Kidney glomerular epithelial cell (primary cell): ENCODE measurements at regions not wholly inside any gene's neighbourhood (a gene's known extent, or its start where the extent isn't known, plus 50 kb on each side); places are given as distances from the start of the nearest gene placed in this dataset.

Source experiments
- DNase-seq: peaks from one replicate; lab custom pipeline; 2025; lab: John Stamatoyannopoulos, UW

DNA sequence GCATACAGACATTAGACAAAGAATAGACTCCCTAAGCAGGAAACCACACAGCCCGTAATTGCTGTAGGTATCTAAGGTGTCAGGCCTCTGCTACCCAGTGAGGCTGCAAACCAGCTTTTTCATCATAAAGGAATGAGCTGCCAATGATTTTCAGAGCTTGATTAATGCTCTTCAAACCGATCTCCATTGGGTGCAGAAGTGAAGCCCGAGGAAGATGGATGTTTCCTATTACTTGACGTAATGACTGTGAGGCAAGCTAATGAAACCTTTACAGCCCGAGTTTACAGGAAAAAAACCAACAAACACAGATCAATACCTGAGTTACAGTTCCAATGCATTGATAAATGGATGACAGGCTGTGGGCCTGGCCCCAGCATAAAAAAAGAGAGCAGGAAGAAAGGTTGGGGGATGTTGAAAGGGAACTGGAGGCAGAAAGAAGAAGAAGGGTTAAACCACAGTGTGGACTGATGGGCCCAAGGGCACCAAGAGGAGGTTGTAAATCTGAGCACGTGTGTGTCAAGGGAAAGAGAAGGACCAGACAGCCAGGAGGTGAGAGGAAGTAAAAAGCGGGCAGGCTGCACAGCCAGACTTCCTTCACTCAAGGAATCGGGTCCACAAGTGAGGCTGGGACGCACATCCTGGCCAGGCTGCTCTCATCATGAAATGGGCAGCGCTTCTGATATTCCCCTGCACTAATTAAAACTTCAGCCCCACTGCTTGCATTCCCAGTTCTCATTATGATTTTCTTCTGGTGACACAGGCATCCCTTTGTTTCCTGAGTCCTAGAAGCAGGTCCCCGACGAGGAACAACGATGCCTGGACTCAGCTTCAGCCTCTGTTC lies 70.6 kb upstream of the NTM start:
- no peak for DNase-seq

DNA sequence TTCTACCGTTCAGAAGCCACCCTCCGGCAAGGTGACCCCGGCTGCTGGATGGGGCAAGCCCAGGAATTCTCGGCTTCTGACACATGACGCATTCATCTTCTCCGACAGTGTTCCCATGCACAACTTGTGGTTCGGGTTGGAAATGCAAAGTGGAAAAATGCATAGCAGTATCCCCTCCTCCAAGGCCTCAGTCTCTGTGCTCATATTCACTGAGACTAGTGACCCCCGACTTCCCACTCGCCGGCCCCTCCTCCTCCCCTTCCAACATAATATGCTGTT lies 70.0 kb upstream of the NTM start:
- DNase-seq: no peak

DNA sequence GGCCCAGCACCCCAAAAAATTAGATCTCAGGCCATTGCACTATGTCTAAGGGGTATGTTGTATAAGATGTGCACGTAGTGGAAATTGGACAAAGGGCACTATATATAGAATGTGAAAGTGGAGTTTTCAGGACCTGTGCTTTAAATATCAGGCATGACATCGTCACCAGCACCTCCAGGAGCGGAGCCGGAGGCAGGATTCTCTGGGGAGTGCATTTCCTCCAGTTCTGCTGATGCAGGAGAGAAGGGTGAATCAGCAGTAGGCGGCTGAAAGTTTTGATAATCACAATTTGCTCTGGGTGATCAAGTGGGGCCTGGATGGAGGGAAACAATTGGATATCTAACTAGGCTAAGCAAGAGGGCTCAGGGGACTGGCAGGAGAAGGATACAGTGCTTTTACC lies 69.1 kb upstream of the NTM start:
- no peak for DNase-seq

DNA sequence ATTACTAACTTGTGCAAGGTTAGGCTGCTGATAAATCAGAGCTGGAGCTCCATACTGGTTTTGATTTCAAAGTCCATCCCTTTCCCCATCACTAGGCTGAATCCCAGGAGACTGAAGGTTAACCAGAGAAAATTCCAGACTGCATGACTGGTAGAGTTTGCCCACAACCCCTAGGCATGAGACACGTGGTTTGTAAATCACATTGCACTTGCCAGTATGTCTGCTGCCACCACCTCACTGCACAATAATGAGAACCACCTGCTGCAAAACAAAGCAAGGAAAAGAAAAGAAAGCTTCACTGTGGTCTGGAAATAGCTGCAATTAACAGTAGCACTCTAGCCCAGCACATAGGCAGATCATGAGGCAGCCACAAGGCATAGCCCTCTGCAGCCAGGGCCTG lies 67.6 kb upstream of the NTM start:
- no peak for DNase-seq

DNA sequence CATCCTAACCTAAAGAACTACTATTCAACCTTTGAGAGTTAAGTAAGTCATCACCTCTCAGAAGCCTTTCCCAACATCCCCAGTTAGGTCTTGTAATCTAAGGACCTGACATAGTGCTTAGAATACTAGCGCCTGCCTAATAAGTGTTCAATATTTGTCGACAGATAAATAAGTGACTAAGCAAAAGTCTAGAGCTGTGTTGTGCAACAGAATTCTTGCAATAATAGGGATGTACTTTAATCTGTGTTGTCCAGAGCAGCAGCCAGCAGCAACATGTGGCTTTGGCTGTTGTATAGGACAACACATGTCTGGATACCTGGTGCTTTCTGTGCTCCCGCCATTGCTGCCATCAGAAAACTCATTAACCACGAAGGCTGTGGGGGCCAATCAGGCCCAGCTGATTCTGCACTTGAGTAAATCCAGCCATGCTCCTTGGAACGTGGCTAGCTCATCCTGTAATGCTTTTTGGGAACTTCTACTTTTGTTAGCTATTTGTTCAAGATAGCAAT lies 66.8 kb upstream of the NTM start:
- no peak for DNase-seq

DNA sequence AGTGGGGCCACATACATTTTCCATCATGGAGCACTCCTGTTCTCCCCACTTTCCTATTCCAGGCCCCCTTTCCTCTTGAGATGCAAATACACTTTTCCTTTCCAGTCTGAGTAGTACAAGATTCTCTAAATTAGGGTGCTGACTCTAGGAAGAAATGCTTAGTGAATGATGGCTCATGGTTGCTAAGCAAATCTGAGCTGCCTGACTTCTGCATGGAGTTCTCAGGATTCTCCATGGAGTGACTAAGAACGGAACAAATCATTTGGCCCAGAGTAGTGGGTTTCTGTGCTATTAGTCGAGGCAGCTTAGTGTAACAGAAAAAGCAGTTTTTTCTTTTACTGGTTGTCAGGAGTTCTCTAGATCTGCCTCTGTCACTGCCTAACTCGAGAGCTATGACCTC lies 65.4 kb upstream of the NTM start:
- no peak for DNase-seq

DNA sequence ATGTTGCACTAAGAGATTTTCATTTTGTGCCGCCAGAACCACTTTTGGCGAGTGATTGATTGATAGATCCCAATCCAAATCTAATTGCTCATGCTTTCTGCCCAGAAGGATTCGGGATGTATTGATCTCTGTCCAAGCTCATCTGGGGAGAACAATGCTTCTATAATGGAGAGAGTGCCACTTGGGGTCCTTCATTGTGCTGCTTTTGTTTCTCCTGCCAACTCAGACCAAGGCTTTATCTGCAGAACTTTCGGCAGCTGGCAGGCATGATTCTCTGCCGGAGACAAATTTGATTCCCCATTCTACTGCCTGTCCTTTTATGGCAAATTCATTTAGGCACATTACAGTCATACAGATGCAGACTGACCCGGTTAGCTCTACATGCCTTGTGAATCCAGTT lies 62.9 kb upstream of the NTM start:
- DNase-seq: no peak

DNA sequence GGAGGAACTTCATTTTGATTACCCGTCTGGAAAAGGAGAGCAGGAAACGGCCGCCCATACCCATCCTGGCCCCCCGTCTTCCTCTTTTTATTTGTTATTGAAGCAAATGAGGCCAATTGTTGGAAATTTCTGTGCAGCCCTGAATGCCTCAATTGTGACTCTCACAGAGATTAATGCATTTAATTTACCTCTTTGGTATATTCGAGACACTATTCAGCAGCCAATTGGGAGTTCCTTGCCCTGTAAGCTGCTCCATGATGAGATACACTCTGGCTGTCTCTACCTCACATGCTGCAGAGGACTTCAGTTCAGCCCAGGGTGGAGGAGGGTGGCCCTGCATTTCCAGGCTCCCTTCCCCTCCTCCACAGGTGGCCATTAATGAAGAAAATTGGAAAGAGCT lies 60.6 kb upstream of the NTM start:
- no peak for DNase-seq

DNA sequence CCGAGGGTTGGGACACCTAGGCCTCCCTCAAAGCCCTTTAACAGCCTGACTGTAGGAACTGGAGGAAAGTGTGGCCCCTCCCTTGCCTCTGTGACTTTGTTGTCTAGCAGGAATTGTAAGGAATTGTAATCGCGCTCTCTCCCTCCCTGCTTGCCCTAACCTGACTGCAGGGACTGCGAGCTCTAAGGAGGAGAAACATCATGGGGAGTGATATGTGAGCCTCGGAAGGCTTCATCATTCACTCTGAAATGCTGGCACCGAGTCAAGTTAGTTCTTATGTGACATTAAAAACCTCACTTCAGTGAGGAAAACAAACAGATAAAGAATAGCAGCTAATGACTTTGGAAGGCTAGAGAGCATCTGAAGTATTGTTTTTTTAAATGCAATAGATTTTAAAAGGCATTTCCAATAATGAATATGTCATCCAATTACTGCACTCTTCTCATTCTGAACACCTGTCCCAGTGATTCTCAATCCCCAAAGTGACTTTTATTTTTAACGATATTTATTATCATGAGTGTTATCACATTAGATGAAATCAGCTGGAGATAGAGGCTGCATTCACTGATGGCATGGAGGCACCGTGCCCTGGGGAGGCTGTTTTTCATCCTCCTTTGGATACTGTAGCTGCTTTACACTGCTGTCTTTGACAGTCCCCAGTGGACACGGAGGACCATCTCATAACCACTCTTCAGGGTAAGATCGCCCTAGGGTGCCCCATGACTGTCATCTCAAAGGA lies 58.5 kb upstream of the NTM start:
- no peak for DNase-seq
